PC-3 (cell line): ENCODE measurements at regions not wholly inside any gene's neighbourhood (a gene's known extent, or its start where the extent isn't known, plus 50 kb on each side); places are given as distances from the start of the nearest gene placed in this dataset.

Experiments
- CTCF ChIP-seq: fragments of 300-600 bp; sonication (generic); conservative IDR thresholded peaks from 2 replicates; pipeline ENCODE4 v1.5.1; 2017; ENCODE audit warnings: antibody characterized with exemption, low read depth, mild to moderate bottlenecking, low read length
- EZH2 ChIP-seq: fragments of 300-600 bp; sonication (generic); IDR thresholded peaks from one replicate; pipeline ENCODE4 v1.6.1; 2017; ENCODE audit warnings: antibody characterized with exemption, mild to moderate bottlenecking, low read length; ENCODE audit not compliant: unreplicated experiment

GRCh38 chr4:180455226-180455625 lies 1788.0 kb upstream of the TENM3 start:
- no peak for TF ChIP-seq CTCF
- TF ChIP-seq EZH2: no peak
